MCF 10A (cell line): ENCODE measurements at regions not wholly inside any gene's neighbourhood (a gene's known extent, or its start where the extent isn't known, plus 50 kb on each side); places are given as distances from the start of the nearest gene placed in this dataset.

Experiments used
- BruUV-seq: library from RNA; stranded (reverse); fragments of 400-500 nt; replicated peaks from 2 replicates; lab custom pipeline; 2021; lab: Mats Ljungman, UMichigan
- CTCF ChIA-PET: fragments of 300-600 bp; sonication (Branson Sonifier 250); formaldehyde crosslinking; extraction: SDS; loops from one replicate; lab custom pipeline; 2021; ENCODE audit warnings: antibody characterized with exemption, inconsistent platforms; lab: Yijun Ruan, JAX
- POLR2A ChIA-PET: fragments of 300-600, 350-650 bp; sonication (Branson Sonifier 250); formaldehyde crosslinking; extraction: SDS; loops from one replicate; lab custom pipeline; 2020; ENCODE audit warnings: antibody characterized with exemption, inconsistent platforms; lab: Yijun Ruan, JAX
- DNase-seq: peaks from one replicate; pipeline ENCODE4 v3.0.0-alpha.2; 2018; ENCODE audit not compliant: unreplicated experiment
- H3K27ac Mint-ChIP-seq: one replicate; pipeline ENCODE4 v1.8.0; 2022; ENCODE audit warnings: mild to moderate bottlenecking, low read depth, mixed read lengths; ENCODE audit not compliant: unreplicated experiment
- H3K27me3 Mint-ChIP-seq: one replicate; pipeline ENCODE4 v1.8.0; 2022; ENCODE audit warnings: mixed read lengths; ENCODE audit not compliant: insufficient read depth, unreplicated experiment
- H3K36me3 Mint-ChIP-seq: one replicate; pipeline ENCODE4 v1.8.0; 2022; ENCODE audit warnings: mild to moderate bottlenecking, moderate library complexity, mixed read lengths; ENCODE audit not compliant: insufficient read depth, unreplicated experiment
- H3K4me1 Mint-ChIP-seq: one replicate; pipeline ENCODE4 v1.8.0; 2022; ENCODE audit warnings: mixed read lengths; ENCODE audit not compliant: insufficient read depth, unreplicated experiment
- H3K4me3 Mint-ChIP-seq: one replicate; pipeline ENCODE4 v1.8.0; 2022; ENCODE audit warnings: mild to moderate bottlenecking, moderate library complexity, mixed read lengths; ENCODE audit not compliant: unreplicated experiment
- H3K9me3 Mint-ChIP-seq: one replicate; pipeline ENCODE4 v1.8.0; 2022; ENCODE audit warnings: mixed read lengths; ENCODE audit not compliant: unreplicated experiment
- CTCF ChIP-seq: fragments of 200-600 bp; IDR thresholded peaks from one replicate; pipeline ENCODE4 v1.8.0; 2022; ENCODE audit warnings: antibody characterized with exemption, mild to moderate bottlenecking; ENCODE audit not compliant: unreplicated experiment
- intact Hi-C: fragments of 100-400 bp; cut with micrococcal nuclease; formaldehyde crosslinking; loops from 2 replicates; pipeline ENCODE4 v1.14.1; 2022

GRCh38 chr10:46233181-46233580, 53.6 kb upstream of the ANTXRL start:
- CTCF ChIA-PET: no interaction called here
- intact Hi-C loops: no loop called here

GRCh38 chr10:46234026-46234425, 52.8 kb upstream of the ANTXRL start:
- intact Hi-C loops: no loop called here
- CTCF ChIA-PET: interaction anchor here (1.3 kb wide), 1 partner anchor 58 kb away, joined by 3 read pairs; no protein-coding TSS in a partner anchor
- no TSS peak for BruUV-seq

More at GRCh38 chr10:46233181-46233580, 53.6 kb upstream of the ANTXRL start:
- no peak for TF ChIP-seq CTCF
- POLR2A ChIA-PET: no interaction called here
- Mint-ChIP-seq H3K9me3 (no peaks in the 10 kb centered on the region), H3K27ac (no peak overlapping the region), H3K36me3 (no peaks in the 10 kb centered on the region), H3K27me3 (peaks cover 10% of the 10 kb centered on the region), H3K4me1 (no peaks in the 10 kb centered on the region), H3K4me3 (no peak overlapping the region)
- no peak for DNase-seq
- BruUV-seq: no TSS peak

GRCh38 chr10:46234431-46235060, 52.3 kb upstream of the ANTXRL start:
- H3K27me3 Mint-ChIP-seq: peaks cover 7% of the 10 kb centered on the region
- DNase-seq: no peak
- intact Hi-C loops: no loop called here
- no peaks in the 10 kb centered on the region for H3K36me3 Mint-ChIP-seq
- H3K9me3 Mint-ChIP-seq: no peaks in the 10 kb centered on the region
- no TSS peak for BruUV-seq
- H3K27ac Mint-ChIP-seq: no peak overlapping the region
- no peaks in the 10 kb centered on the region for H3K4me1 Mint-ChIP-seq
- ChIA-PET POLR2A (no interaction called here), CTCF (interaction anchor here (1.3 kb wide), 1 partner anchor 57 kb away, joined by 3 read pairs; no protein-coding TSS in a partner anchor)
- H3K4me3 Mint-ChIP-seq: no peak overlapping the region
- TF ChIP-seq CTCF: no peak

More at GRCh38 chr10:46234026-46234425, 52.8 kb upstream of the ANTXRL start:
- peaks cover 7% of the 10 kb centered on the region for H3K27me3 Mint-ChIP-seq
- no peak overlapping the region for H3K27ac Mint-ChIP-seq
- H3K36me3 Mint-ChIP-seq: no peaks in the 10 kb centered on the region
- POLR2A ChIA-PET: no interaction called here
- no peak for TF ChIP-seq CTCF
- H3K9me3 Mint-ChIP-seq: no peaks in the 10 kb centered on the region
- H3K4me3 Mint-ChIP-seq: no peak overlapping the region
- DNase-seq: no peak
- no peaks in the 10 kb centered on the region for H3K4me1 Mint-ChIP-seq

GRCh38 chr10:46235705-46236545, 50.9 kb upstream of the ANTXRL start:
- Mint-ChIP-seq H3K4me1 (no peaks in the 10 kb centered on the region), H3K27ac (no peak overlapping the region), H3K27me3 (peaks cover 7% of the 10 kb centered on the region), H3K36me3 (no peaks in the 10 kb centered on the region), H3K4me3 (no peak overlapping the region), H3K9me3 (no peaks in the 10 kb centered on the region)
- no TSS peak for BruUV-seq
- intact Hi-C loops: no loop called here
- POLR2A ChIA-PET: no interaction called here
- TF ChIP-seq CTCF: no peak
- CTCF ChIA-PET: interaction anchor here (0.6 to 1.4 kb wide), 3 partner anchors 8 to 1216 kb away, joined by 3 to 7 read pairs (median 3); no protein-coding TSS in a partner anchor
- no peak for DNase-seq
